BLaER1 (cell line): ENCODE measurements at regions not wholly inside any gene's neighbourhood (a gene's known extent, or its start where the extent isn't known, plus 50 kb on each side); places are given as distances from the start of the nearest gene placed in this dataset.

Experiments
- H3K27ac ChIP-seq: shearing (Covaris generic); formaldehyde crosslinking; 2 replicates; pipeline ENCODE4 v1.8.1; 2022
- H3K27me3 ChIP-seq: shearing (Covaris generic); formaldehyde crosslinking; 2 replicates; pipeline ENCODE4 v1.8.1; 2022
- H3K36me3 ChIP-seq: shearing (Covaris generic); formaldehyde crosslinking; 2 replicates; pipeline ENCODE4 v1.8.1; 2022
- H3K4me1 ChIP-seq: shearing (Covaris generic); formaldehyde crosslinking; 2 replicates; pipeline ENCODE4 v1.8.1; 2022
- H3K4me2 ChIP-seq: shearing (Covaris generic); formaldehyde crosslinking; 2 replicates; pipeline ENCODE4 v1.8.1; 2022
- H3K4me3 ChIP-seq: shearing (Covaris generic); formaldehyde crosslinking; 2 replicates; pipeline ENCODE4 v1.8.1; 2022
- H3K9ac ChIP-seq: shearing (Covaris generic); formaldehyde crosslinking; 2 replicates; pipeline ENCODE4 v1.8.1; 2022
- H3K9me3 ChIP-seq: shearing (Covaris generic); formaldehyde crosslinking; 2 replicates; pipeline ENCODE4 v1.8.1; 2022
- H4K20me1 ChIP-seq: shearing (Covaris generic); formaldehyde crosslinking; 2 replicates; pipeline ENCODE4 v1.8.1; 2022
- Cebpa-rat ChIP-seq: shearing (Covaris generic); IDR thresholded peaks from 2 replicates; pipeline ENCODE4 v1.8.1; 2022

GRCh38 chr1:5708346-5709245 lies 283.6 kb downstream of the NPHP4 start:
- Histone ChIP-seq H3K4me1 (peaks cover 98% of the 10 kb centered on the region), H3K27me3 (no peaks in the 10 kb centered on the region), H3K27ac (peak overlapping the region; percentile 73), H3K4me3 (no peak overlapping the region), H3K9me3 (peaks cover 16% of the 10 kb centered on the region), H3K36me3 (peaks cover 6% of the 10 kb centered on the region; the same call in 1 of the 2 replicates), H3K4me2 (peak overlapping the region; percentile 81), H4K20me1 (no peaks in the 10 kb centered on the region), H3K9ac (no peak overlapping the region)
- no peak for TF ChIP-seq Cebpa-rat

GRCh38 chr1:5707566-5708345 lies 284.5 kb downstream of the NPHP4 start:
- no peak overlapping the region for H3K4me3 ChIP-seq
- H3K36me3 ChIP-seq, result peaks cover 6% of the 10 kb centered on the region; the same call in 1 of the 2 replicates
- peaks cover 92% of the 10 kb centered on the region for H3K4me1 ChIP-seq
- H3K27me3 ChIP-seq, result no peaks in the 10 kb centered on the region
- peak overlapping the region; percentile 81 for H3K4me2 ChIP-seq
- peak overlapping the region; percentile 73; the same call in 1 of the 2 replicates for H3K27ac ChIP-seq
- no peaks in the 10 kb centered on the region for H4K20me1 ChIP-seq
- no peak overlapping the region for H3K9ac ChIP-seq
- no peak for TF ChIP-seq Cebpa-rat
- H3K9me3 ChIP-seq, result peaks cover 16% of the 10 kb centered on the region

DNA sequence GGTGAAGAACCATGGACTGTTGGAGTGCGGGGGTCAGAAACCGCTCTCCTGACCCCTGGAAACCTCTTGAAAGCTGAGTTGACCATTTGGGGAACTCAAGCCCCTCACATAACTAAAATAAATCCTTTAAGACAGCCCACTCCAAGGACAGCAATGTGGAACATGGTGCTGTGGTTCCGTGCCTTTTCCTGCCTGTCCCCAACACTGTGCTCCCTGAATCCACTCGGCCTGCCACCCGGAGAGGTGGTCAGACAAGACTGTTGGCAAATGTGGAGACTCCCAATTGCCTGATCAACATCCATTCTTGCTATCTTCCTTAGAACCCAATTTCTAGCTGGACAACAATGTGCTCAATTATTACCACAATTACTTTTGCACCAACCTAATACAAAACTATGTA lies 286.0 kb downstream of the NPHP4 start:
- no peak for TF ChIP-seq Cebpa-rat
- H3K36me3 ChIP-seq, result peaks cover 6% of the 10 kb centered on the region; the same call in 1 of the 2 replicates
- peaks cover 16% of the 10 kb centered on the region for H3K9me3 ChIP-seq
- no peak overlapping the region for H3K4me3 ChIP-seq
- no peak overlapping the region for H3K9ac ChIP-seq
- peak overlapping the region; percentile 35 for H3K4me2 ChIP-seq
- H3K27ac ChIP-seq, result peak overlapping the region; percentile 29; the same call in 1 of the 2 replicates
- H3K27me3 ChIP-seq, result no peaks in the 10 kb centered on the region
- no peaks in the 10 kb centered on the region for H4K20me1 ChIP-seq
- peaks cover 76% of the 10 kb centered on the region for H3K4me1 ChIP-seq

GRCh38 chr1:5705751-5706150 lies 286.5 kb downstream of the NPHP4 start:
- Histone ChIP-seq H4K20me1 (no peaks in the 10 kb centered on the region), H3K4me3 (no peak overlapping the region), H3K36me3 (peaks cover 6% of the 10 kb centered on the region; the same call in 1 of the 2 replicates), H3K27ac (peak overlapping the region; percentile 29; the same call in 1 of the 2 replicates), H3K4me2 (peak overlapping the region; percentile 35), H3K9ac (no peak overlapping the region), H3K27me3 (no peaks in the 10 kb centered on the region), H3K4me1 (peaks cover 71% of the 10 kb centered on the region), H3K9me3 (peaks cover 16% of the 10 kb centered on the region)
- no peak for TF ChIP-seq Cebpa-rat

DNA sequence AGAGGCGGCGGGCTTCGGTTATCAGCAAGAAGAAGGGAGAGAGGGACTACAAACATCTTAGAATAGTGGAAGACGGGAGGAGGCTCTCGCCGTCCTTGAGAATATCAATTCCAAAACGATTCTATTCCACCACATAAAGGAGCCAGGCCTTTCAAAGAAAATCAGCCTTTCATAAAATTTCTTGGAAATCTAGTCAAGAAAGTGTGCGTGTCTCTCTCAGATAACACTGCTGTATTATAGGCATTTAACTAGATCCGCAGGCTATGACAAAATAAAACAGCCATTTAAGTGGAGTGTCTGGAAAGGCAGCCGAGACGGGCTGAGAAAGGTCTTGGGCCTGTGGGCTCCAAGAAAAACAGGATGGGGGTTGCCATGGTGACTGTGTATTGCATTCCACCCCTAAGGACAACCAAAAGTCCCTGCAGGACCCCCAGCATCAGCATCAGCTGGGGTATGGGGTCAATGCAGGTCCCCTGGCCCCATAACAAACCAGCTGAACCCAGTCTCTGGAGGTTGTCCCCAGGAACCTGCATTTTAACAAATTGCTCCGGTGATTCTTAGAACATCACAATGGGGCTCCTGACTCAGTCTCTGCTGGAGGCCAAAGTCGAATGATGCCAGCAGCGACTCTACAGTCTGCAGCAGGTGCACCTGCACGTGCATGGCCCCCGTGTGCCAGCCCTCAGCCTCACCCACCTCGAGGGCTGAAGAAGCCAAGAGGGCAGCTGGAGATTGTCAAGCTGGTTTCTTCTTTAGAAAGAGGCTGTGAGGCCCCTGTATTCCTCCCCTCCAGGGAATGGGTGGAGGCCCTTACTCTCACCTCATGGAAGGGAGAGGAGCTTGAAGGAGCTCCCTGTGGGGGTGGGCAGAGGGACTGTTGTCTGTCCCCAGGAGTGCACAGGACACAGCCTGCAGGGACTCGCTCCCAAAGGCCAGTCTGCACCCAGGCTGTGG lies 287.4 kb downstream of the NPHP4 start:
- H3K9me3 ChIP-seq, result peaks cover 15% of the 10 kb centered on the region
- no peaks in the 10 kb centered on the region for H3K27me3 ChIP-seq
- TF ChIP-seq Cebpa-rat, result no peak
- H3K27ac ChIP-seq, result peak overlapping the region; percentile 29; the same call in 1 of the 2 replicates
- no peaks in the 10 kb centered on the region for H4K20me1 ChIP-seq
- H3K4me3 ChIP-seq, result no peak overlapping the region
- H3K4me2 ChIP-seq, result peak overlapping the region; percentile 35; the same call in 1 of the 2 replicates
- H3K36me3 ChIP-seq, result peaks cover 6% of the 10 kb centered on the region; the same call in 1 of the 2 replicates
- peaks cover 63% of the 10 kb centered on the region for H3K4me1 ChIP-seq
- no peak overlapping the region for H3K9ac ChIP-seq

DNA sequence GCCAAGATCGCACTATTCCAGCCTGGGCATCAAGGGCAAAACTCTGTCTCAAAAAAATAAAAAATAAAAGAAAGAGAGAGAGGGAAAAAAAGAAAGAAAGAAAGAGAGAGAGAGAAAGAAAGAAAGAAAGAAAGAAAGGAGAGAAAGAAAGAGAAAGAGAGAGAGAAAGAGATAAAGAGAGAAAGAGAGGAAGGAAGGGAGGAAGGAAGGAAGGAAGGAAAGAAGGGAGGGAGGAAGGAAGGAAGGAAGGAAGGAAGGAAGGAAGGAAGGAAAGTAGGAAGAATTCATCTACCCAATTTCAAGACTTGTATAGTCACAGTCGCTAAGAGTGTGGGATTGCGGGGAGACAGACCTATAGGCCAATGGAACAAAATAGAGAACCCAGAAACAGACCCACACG lies 290.6 kb downstream of the NPHP4 start:
- H3K27ac ChIP-seq, result no peak overlapping the region
- H4K20me1 ChIP-seq, result no peaks in the 10 kb centered on the region
- peaks cover 56% of the 10 kb centered on the region for H3K4me1 ChIP-seq
- no peak for TF ChIP-seq Cebpa-rat
- no peak overlapping the region for H3K9ac ChIP-seq
- H3K9me3 ChIP-seq, result peaks cover 14% of the 10 kb centered on the region
- H3K4me2 ChIP-seq, result no peak overlapping the region
- no peaks in the 10 kb centered on the region for H3K27me3 ChIP-seq
- H3K36me3 ChIP-seq, result no peaks in the 10 kb centered on the region
- no peak overlapping the region for H3K4me3 ChIP-seq

GRCh38 chr1:5693568-5693967 lies 298.7 kb downstream of the NPHP4 start:
- no peaks in the 10 kb centered on the region for H3K36me3 ChIP-seq
- H4K20me1 ChIP-seq, result no peaks in the 10 kb centered on the region
- peaks cover 27% of the 10 kb centered on the region for H3K4me1 ChIP-seq
- H3K4me2 ChIP-seq, result no peak overlapping the region
- no peaks in the 10 kb centered on the region for H3K27me3 ChIP-seq
- no peak overlapping the region for H3K9ac ChIP-seq
- no peak for TF ChIP-seq Cebpa-rat
- H3K4me3 ChIP-seq, result no peak overlapping the region
- H3K27ac ChIP-seq, result no peak overlapping the region
- H3K9me3 ChIP-seq, result no peaks in the 10 kb centered on the region

DNA sequence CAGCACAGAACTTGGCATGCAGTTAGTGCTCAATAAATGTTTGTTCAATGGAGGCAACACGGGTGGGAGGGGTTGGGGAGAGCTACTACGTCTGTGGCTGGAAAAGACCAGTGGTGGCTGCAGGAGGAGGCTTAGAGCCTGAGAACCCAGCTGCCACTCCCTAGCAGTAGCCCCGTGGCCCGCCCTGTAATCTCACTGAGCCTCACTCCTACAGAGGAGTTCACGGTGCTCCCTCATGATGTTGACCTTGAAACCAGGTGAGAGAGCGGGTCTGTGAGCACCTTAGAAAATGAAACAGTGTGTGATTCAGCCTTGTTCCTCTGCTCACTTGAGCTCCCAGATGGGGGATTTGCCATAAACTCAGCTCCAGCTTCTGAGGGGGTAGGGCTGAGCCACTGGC lies 299.6 kb downstream of the NPHP4 start:
- Histone ChIP-seq H3K4me2 (no peak overlapping the region), H3K9ac (no peak overlapping the region), H3K9me3 (no peaks in the 10 kb centered on the region), H3K27ac (no peak overlapping the region), H4K20me1 (no peaks in the 10 kb centered on the region), H3K36me3 (no peaks in the 10 kb centered on the region), H3K4me3 (no peak overlapping the region), H3K27me3 (no peaks in the 10 kb centered on the region), H3K4me1 (peaks cover 18% of the 10 kb centered on the region)
- TF ChIP-seq Cebpa-rat, result no peak
